Renal cortex interstitium (tissue), 11 donors: ENCODE measurements at regions not wholly inside any gene's neighbourhood (a gene's known extent, or its start where the extent isn't known, plus 50 kb on each side); places are given as distances from the start of the nearest gene placed in this dataset.
A peak's percentile ranks its signal among the peaks of the same experiment; 100 is the strongest.

Experiments
- DNase-seq, 11 donors: peaks; one replicate each; pipeline ENCODE4 v3.0.0-alpha.2; 2013; ENCODE audit warnings: low read depth in 9 of 11, low spot score in 4 of 11; ENCODE audit errors: extremely low read depth in 1 of 11

- no peak for DNase-seq
Measured at GRCh38 chr3:101099791-101100190, 106.6 kb upstream of the ABI3BP start.

- DNase-seq = no peak
Measured at GRCh38 chr3:101096444-101096843, 103.2 kb upstream of the ABI3BP start.

- DNase-seq = no peak
Measured at GRCh38 chr3:101095693-101096430, 102.6 kb upstream of the ABI3BP start.

GRCh38 chr3:101091489-101091888 lies 98.3 kb upstream of the ABI3BP start:
- no peak for DNase-seq

- DNase-seq = no peak
Measured at GRCh38 chr3:101085752-101086151, 92.5 kb upstream of the ABI3BP start.

- no peak for DNase-seq
Measured at GRCh38 chr3:101084404-101084803, 91.2 kb upstream of the ABI3BP start.

- no peak for DNase-seq
Measured at GRCh38 chr3:101081999-101082398, 88.8 kb upstream of the ABI3BP start.

GRCh38 chr3:101081446-101081845 lies 88.2 kb upstream of the ABI3BP start:
- no peak for DNase-seq

GRCh38 chr3:101077361-101078011 lies 84.3 kb upstream of the ABI3BP start:
- DNase-seq = no peak

GRCh38 chr3:101074518-101074917 lies 81.3 kb upstream of the ABI3BP start:
- no peak for DNase-seq

GRCh38 chr3:101072300-101072699 lies 79.1 kb upstream of the ABI3BP start:
- DNase-seq = no peak

GRCh38 chr3:101070799-101071121 lies 77.5 kb upstream of the ABI3BP start:
- DNase-seq = no peak

- DNase-seq = no peak
Measured at GRCh38 chr3:101069901-101070798, 76.9 kb upstream of the ABI3BP start.

GRCh38 chr3:101068876-101069606 lies 75.8 kb upstream of the ABI3BP start:
- DNase-seq = no peak

- no peak for DNase-seq
Measured at GRCh38 chr3:101066711-101067129, 73.5 kb upstream of the ABI3BP start.

- no peak for DNase-seq
Measured at GRCh38 chr3:101065962-101066361, 72.7 kb upstream of the ABI3BP start.

- peak in 3 of 11 donors; percentile 28 to 32 (median 30) for DNase-seq
Measured at GRCh38 chr3:101063401-101063800, 70.2 kb upstream of the ABI3BP start.

GRCh38 chr3:101061312-101061711 lies 68.1 kb upstream of the ABI3BP start:
- no peak for DNase-seq

GRCh38 chr3:101050866-101051265 lies 57.6 kb upstream of the ABI3BP start:
- no peak for DNase-seq
